K562 (cell line): ENCODE measurements at regions not wholly inside any gene's neighbourhood (a gene's known extent, or its start where the extent isn't known, plus 50 kb on each side); places are given as distances from the start of the nearest gene placed in this dataset.

Experiments
- ATAC-seq: fragments of 200-7000 bp; cut with Tn5 transposase; 3 replicates; pipeline ENCODE4 v1.9.1; 2020; ENCODE audit warnings: moderate library complexity
- BruUV-seq: library from RNA; stranded (reverse); fragments of 400-500 nt; replicated peaks from 2 replicates; lab custom pipeline; 2021; lab: Mats Ljungman, UMichigan
- CTCF ChIA-PET: fragments of 300-600 bp; formaldehyde crosslinking; extraction: SDS; loops from one replicate; lab custom pipeline; 2021; ENCODE audit warnings: low intra/inter-chr PET ratio; lab: Yijun Ruan, JAX
- POLR2A ChIA-PET: fragments of 300-600, 350-650 bp; sonication (Branson Sonifier 250); formaldehyde crosslinking; extraction: SDS; loops from one replicate; lab custom pipeline; 2021; ENCODE audit warnings: antibody characterized with exemption, inconsistent platforms; lab: Yijun Ruan, JAX
- DNase-seq, 4 experiments: peaks; one replicate each; pipeline versions ENCODE4 v3.0.0 to v3.0.0-alpha.2; 2011 to 2018; ENCODE audit warnings: low spot score in 3 of 4, mixed read lengths in 3 of 4; ENCODE audit errors: extremely low read depth in 1 of 4
- FAIRE-seq: peaks from 2 replicates; lab custom pipeline; 2011; peaks lifted over from hg19 to GRCh38; lab: Jason Lieb, UNC
- H2AFZ ChIP-seq: 2 replicates; pipeline ENCODE4 v1.6.0; 2011; ENCODE audit warnings: low read depth, low read length, control low read depth, inconsistent platforms
- H3K27ac ChIP-seq: fragments of 200-600 bp; 3 replicates; pipeline ENCODE4 v1.8.0; 2011; ENCODE audit warnings: low read depth, mild to moderate bottlenecking, control low read depth, inconsistent platforms, low read length, moderate library complexity, mixed read lengths; ENCODE audit errors: extremely low read depth
- H3K27me3 ChIP-seq, 2 experiments: fragments of 300-600 bp in 1 of 2; 2 replicates in 1 of 2; 3 replicates in 1 of 2; pipeline versions ENCODE4 v1.6.0 to v1.8.0; 2011; ENCODE audit warnings: inconsistent platforms in 2 of 2, low read length in 2 of 2, mild to moderate bottlenecking in 1 of 2, mixed read lengths in 1 of 2, moderate library complexity in 1 of 2; ENCODE audit not compliant: control insufficient read depth in 2 of 2, insufficient read depth in 2 of 2
- H3K36me3 ChIP-seq: fragments of 300-600 bp; 3 replicates; pipeline ENCODE4 v1.8.0; 2011; ENCODE audit warnings: mild to moderate bottlenecking, low read length, inconsistent platforms; ENCODE audit not compliant: control insufficient read depth, insufficient read depth
- H3K4me1 ChIP-seq, 2 experiments: fragments of 200-600 bp in 1 of 2; replicated peaks in 1 of 2; 2 replicates in 1 of 2; 3 replicates in 1 of 2; pipeline versions ENCODE4 v1.5.1 to v1.8.0; 2011; ENCODE audit warnings: inconsistent platforms in 2 of 2, low read length in 2 of 2, mild to moderate bottlenecking in 1 of 2, mixed read lengths in 1 of 2, moderate library complexity in 1 of 2; ENCODE audit not compliant: control insufficient read depth in 2 of 2, insufficient read depth in 2 of 2
- H3K4me2 ChIP-seq: 2 replicates; pipeline ENCODE4 v1.6.1; 2011; ENCODE audit warnings: low read length, control low read depth, inconsistent platforms, mixed read lengths; ENCODE audit not compliant: insufficient read depth
- H3K4me3 ChIP-seq: fragments of 200-600 bp; sonication (generic), shearing (Covaris generic); 2 replicates; pipeline ENCODE4 v1.5.1; 2016; ENCODE audit warnings: control low read depth, inconsistent platforms
- H3K79me2 ChIP-seq: fragments of 200-600 bp; 3 replicates; pipeline ENCODE4 v1.8.0; 2011; ENCODE audit warnings: low read length, inconsistent platforms; ENCODE audit not compliant: control insufficient read depth, insufficient read depth
- H3K9ac ChIP-seq, 2 experiments: 2 replicates each; pipeline versions ENCODE4 v1.6.0 to v1.6.1; 2011; ENCODE audit warnings: low read depth in 2 of 2, low read length in 2 of 2, control low read depth in 1 of 2, inconsistent platforms in 1 of 2, mild to moderate bottlenecking in 1 of 2, mixed read lengths in 1 of 2; ENCODE audit not compliant: insufficient read depth in 1 of 2
- H3K9me1 ChIP-seq: one replicate; pipeline ENCODE4 v1.6.0; 2011; ENCODE audit warnings: inconsistent platforms, mild to moderate bottlenecking, low read length, moderate library complexity; ENCODE audit not compliant: control insufficient read depth, insufficient read depth
- H3K9me3 ChIP-seq: replicated peaks from 2 replicates; pipeline ENCODE4 v1.5.1; 2011; ENCODE audit warnings: low read depth, low read length, inconsistent platforms; ENCODE audit not compliant: control insufficient read depth, insufficient read depth
- H4K20me1 ChIP-seq: replicated peaks from 2 replicates; pipeline ENCODE4 v1.6.1; 2011; ENCODE audit warnings: low read length, inconsistent platforms, mixed read lengths; ENCODE audit not compliant: control insufficient read depth, insufficient read depth
- BCOR ChIP-seq: fragments of 450-650 bp; IDR thresholded peaks from 2 replicates; pipeline ENCODE4 v1.6.1; 2016
- CEBPZ ChIP-seq: fragments of 150-350 bp; IDR thresholded peaks from 2 replicates; pipeline ENCODE4 v1.6.1; 2014; ENCODE audit warnings: low read depth, mild to moderate bottlenecking, low read length, borderline replicate concordance
- HMG20B ChIP-seq: fragments of 250-450 bp; sonication (Bioruptor Pico); IDR thresholded peaks from 2 replicates; pipeline ENCODE4 v1.5.0; 2021; ENCODE audit warnings: mild to moderate bottlenecking
- KDM1A ChIP-seq, 2 experiments: fragments of 450-650 bp; IDR thresholded peaks; 2 replicates each; pipeline ENCODE4 v1.6.1; 2016; ENCODE audit warnings: mild to moderate bottlenecking in 2 of 2
- RBM25 ChIP-seq: fragments of 200-400 bp; formaldehyde crosslinking; IDR thresholded peaks from 2 replicates; pipeline ENCODE4 v1.6.1; 2018; ENCODE audit warnings: low read length, low read depth, moderate library complexity; ENCODE audit not compliant: severe bottlenecking
- RCOR1 ChIP-seq, 2 experiments: IDR thresholded peaks; 2 replicates each; pipeline ENCODE4 v1.6.1; 2012; ENCODE audit warnings: low read depth in 2 of 2, low read length in 2 of 2, borderline replicate concordance in 1 of 2, improper control_type of control experiment in 1 of 2
- ZNF146 ChIP-seq: IDR thresholded peaks from one replicate; pipeline ENCODE4 v1.6.1; 2018; ENCODE audit warnings: missing compliant biosample characterization; ENCODE audit not compliant: unreplicated experiment
- ZNF318 ChIP-seq, 2 experiments: fragments of 450-650 bp; IDR thresholded peaks; 2 replicates each; pipeline ENCODE4 v1.6.1; 2016; ENCODE audit warnings: mild to moderate bottlenecking in 2 of 2, borderline replicate concordance in 1 of 2, low read depth in 1 of 2, moderate library complexity in 1 of 2
- WGBS: fragments of 100-300 bp; shearing (Covaris generic); methylation state at CpG from one replicate; pipeline ENCODE4 v1.1.6; 2016; ENCODE audit warnings: low coverage, mixed read lengths; ENCODE audit not compliant: insufficient coverage; ENCODE audit errors: missing lambda C conversion rate; 5-methylcytosine and 5-hydroxymethylcytosine counted together
- in situ Hi-C: fragments of 300-500 bp; cut with MboI; formaldehyde crosslinking; loops from 4 replicates; pipeline ENCODE4 v1.15.0; 2018; ENCODE audit warnings: inconsistent platforms, mixed read lengths
- intact Hi-C: fragments of 100-400 bp; cut with micrococcal nuclease; formaldehyde crosslinking; loops from 2 replicates; pipeline ENCODE4 v1.14.2; 2022

GRCh38 chr7:119988401-119988800 is 284.6 kb upstream of the KCND2 start (continued):
- no peak for TF ChIP-seq ZNF318 (IDR thresholded peaks at IDR 0.05; ENCODE audit: borderline replicate concordance in 1 of 2, low read depth in 1 of 2)

GRCh38 chr7:119994928-119995327 is 278.0 kb upstream of the KCND2 start:
- POLR2A ChIA-PET, result no interaction called here
- ATAC-seq, result no peak
- Histone ChIP-seq H3K4me3 (no peak overlapping the region), H3K9me1 (no peaks in the 10 kb centered on the region)
- TF ChIP-seq RCOR1 (IDR thresholded peaks at IDR 0.05; ENCODE audit: borderline replicate concordance in 1 of 2, low read depth in 2 of 2, low read length in 2 of 2) (no peak), BCOR (0 out of 2 replicates have a peak, but pooled peaks have one; percentile 39), RBM25 (peak; percentile 76), CEBPZ (no peak), HMG20B (CRISPR knock-in tag) (no peak), KDM1A (IDR thresholded peaks at IDR 0.05) (0 out of 4 replicates have a peak, but pooled peaks of 1 of the 2 experiments have one; percentile 15), ZNF146 (CRISPR knock-in tag) (peak; percentile 91)
- TF ChIP-seq, all 486 proteins: peak for 4
- intact Hi-C loops (no loop called here), in situ Hi-C loops (no loop called here)
- Histone ChIP-seq H4K20me1 (no peaks in the 10 kb centered on the region), H3K27me3 (no peaks in the 10 kb centered on the region), H3K79me2 (no peaks in the 10 kb centered on the region), H3K9me3 (0 out of 2 replicates have a peak, but pooled peaks cover 3% of the 10 kb centered on the region), H2AFZ (no peak overlapping the region), H3K27ac (no peak overlapping the region), H3K36me3 (no peaks in the 10 kb centered on the region), H3K9ac (no peak overlapping the region), H3K4me1 (no peaks in the 10 kb centered on the region), H3K4me2 (no peak overlapping the region)
- CTCF ChIA-PET, result no interaction called here
- no TSS peak for BruUV-seq
- DNase-seq (no peak), FAIRE-seq (no peak)
- WGBS, result 4% methylated on average over 3 of the region's 3 CpGs
